SK-MEL-5 (cell line): ENCODE measurements at regions not wholly inside any gene's neighbourhood (a gene's known extent, or its start where the extent isn't known, plus 50 kb on each side); places are given as distances from the start of the nearest gene placed in this dataset.
A peak's percentile ranks its signal among the peaks of the same experiment; 100 is the strongest.

Experiments
- DNase-seq: peaks from one replicate; pipeline ENCODE4 v3.0.0-alpha.2; 2016; ENCODE audit warnings: low read depth, low spot score
- in situ Hi-C: cut with HindIII; loops from 2 replicates; pipeline ENCODE4 v1.10.0; 2016; ENCODE audit warnings: low sequenced_read_pairs, high pct_unique_total_duplicates, low pct_unique_long_range_greater_than_20kb

DNA sequence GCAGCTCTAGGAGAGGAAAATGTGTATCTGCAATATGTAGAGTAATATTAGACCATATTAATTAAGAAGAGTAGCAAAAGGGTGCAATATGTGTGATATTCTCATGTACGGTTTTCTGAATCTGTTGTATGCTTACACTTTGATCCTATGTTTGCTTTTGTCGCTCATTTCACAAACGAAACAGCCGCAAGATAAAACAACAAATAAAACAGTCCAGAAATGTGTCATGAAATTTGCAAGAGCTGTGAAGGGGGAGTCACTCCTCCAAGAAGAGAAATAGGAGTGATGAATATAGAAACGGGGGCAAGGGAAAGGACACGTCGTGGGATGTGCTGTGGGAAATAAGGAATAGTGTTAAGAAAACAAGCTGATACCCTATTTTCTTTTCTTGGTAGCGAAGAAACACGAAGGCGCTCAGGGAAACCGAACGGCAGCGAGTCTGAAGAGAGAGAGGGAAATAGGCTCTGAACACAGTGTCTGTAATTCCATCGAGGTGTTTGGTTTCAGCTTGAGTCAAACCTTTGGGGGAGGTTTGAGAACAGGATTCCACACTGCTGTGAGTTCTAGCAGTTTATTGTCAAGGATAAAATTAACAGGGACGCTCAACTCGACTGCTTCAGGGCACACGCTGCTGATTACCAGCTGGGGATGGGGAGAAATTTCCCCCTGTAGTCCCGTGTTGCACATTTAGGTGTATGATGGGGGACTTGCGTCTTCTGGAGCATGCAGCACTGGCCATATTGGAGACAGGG is 595.6 kb upstream of the TENM3 start:
- in situ Hi-C loops: no loop called here
- DNase-seq: no peak

DNA sequence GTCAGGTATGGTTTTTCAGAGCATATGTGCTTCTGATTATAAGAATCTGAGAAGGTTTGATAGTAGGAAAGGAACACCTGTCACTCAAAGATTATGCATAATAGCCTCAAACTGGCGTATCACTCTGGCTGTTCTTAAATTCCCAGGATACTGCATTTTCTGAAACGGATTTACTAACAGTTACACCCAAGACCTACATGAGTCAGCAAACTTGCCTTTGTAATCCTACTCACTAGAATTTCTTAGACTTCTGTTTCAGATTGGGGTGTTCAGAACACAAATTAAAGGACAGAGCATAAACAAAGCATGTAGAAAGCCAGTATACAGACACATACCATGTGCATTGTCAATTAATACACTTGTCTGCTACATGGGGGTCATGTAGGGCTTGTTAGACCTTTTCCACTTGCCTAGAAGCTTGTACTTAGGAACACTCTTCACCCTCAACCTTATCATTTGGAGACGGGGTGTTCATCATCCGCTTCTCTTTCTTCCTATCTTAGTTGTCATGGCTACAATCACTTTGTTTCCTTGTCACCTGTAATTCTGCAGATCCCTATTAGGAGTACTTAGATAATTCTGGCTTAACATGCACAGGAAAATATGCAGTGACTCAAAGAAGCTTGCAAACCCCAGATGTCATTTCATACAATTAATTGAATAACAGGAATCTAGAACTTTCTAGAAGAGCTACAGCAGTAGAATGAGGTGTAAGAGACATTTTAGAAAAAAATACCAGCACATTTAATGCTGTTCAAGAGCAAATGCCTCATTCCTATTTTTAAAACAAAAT is 593.0 kb upstream of the TENM3 start:
- DNase-seq: no peak
- in situ Hi-C loops: no loop called here

DNA sequence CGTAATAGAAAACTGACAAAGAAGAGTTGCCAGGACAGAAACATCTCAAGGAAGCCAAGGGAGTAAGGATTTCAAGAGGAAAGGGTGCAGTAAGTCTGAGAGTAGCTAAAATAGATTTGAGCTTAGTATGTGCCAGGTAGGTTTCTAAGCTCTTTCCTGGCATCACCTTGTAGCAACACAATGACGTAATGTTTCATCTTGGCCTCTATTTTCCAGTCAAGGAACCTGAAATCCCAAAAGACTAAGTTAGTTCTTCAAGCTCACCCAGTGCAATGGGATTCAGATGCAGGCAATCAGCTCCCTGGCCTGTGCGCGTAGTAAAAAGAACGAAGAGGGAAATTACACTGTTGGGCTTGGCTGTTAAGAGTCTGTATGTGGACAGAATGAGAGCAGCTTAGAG is 586.5 kb upstream of the TENM3 start:
- DNase-seq: no peak
- in situ Hi-C loops: no loop called here

DNA sequence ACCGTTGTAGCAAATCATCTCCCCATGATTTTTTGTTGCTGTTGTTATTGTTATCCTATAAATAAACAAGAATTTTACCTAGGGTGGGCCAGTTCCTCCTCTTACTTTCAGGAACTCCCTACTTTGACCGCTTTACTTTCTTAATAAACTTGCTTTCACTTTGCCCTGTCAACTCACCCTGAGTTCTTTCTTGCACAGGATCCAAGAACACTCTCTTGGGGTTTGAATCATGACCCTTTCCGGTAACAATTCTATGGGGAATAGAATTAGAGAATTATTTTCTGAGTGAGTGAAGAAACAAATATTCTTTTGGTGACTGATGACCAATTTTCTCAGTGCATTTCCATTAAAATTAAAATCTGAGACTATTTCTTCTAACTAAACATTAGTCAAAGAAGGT is 584.0 kb upstream of the TENM3 start:
- DNase-seq: no peak
- in situ Hi-C loops: no loop called here

DNA sequence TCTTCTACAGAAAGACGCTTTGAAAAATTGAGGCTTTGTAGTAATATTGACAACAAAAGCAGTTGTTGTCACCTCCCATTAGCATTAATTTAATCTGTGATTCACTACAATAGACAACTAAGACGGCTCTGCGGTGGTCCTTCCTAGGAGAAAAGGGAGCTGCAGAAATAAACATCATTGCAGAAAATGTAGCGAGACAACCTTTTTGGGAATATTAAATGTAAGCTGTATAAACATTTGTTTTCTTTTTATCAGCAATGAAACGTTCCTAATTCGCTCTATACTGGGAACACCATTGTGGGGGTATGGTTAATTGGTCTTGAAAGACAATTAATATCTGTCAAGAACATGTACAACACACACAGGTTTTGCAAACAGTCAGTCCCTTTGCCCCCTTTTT is 583.3 kb upstream of the TENM3 start:
- in situ Hi-C loops: no loop called here
- no peak for DNase-seq

DNA sequence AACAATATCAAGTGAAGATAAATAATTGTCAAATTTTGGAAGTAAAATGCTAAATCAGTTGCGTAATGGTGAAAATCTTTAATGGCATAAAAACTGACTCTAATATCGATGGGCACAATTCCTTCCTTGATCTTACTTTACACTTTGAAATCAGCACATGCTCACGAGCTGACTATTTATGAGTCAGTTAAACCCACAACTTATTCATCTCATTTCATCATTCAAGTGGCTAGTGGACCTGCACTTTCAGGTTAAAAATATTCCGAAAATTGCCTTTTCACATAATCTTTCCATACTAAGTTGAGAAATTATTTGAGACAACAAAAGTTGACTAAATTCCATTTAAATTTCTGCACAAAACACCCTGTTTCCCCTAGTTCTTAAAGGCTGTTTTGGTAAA is 582.1 kb upstream of the TENM3 start:
- DNase-seq: peak; percentile 58
- in situ Hi-C loops: no loop called here

DNA sequence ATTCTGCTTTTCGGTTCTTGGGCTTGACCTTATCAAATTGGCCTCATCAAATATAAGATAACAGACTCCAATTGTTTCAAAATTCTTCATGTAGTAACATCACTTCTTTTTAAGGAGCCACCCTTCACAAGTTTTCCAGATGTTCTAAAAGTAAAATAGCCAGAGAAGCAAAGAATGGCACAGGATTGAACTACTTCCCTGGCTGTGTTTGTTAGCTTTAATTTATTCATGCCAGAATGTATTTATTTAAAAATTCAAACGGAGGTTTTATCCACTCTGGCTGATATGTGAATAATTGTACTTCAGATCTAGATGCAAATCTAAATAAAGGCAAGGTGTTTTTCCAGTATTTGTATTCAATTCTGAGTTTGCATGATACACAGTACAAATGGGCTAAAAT is 581.3 kb upstream of the TENM3 start:
- DNase-seq: peak; percentile 31
- in situ Hi-C loops: no loop called here

DNA sequence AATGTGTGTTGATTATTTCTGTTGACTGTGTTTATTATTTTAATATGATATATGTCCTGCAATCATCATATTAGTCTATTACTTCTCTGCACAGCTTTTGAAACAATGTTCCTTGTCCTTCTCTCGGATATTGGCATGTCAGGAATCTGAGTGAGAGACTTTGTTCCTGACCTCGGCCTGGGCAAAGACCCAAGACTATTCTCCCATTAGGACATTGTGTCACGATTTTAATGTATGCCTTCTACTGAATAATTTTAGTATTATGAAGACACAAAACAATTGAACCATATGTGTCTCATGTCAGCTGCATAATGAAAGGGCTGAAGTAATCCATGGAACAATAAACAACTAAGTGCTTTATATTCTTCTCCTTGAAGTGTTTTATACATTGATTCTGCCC is 580.8 kb upstream of the TENM3 start:
- DNase-seq: peak; percentile 96
- in situ Hi-C loops: no loop called here

DNA sequence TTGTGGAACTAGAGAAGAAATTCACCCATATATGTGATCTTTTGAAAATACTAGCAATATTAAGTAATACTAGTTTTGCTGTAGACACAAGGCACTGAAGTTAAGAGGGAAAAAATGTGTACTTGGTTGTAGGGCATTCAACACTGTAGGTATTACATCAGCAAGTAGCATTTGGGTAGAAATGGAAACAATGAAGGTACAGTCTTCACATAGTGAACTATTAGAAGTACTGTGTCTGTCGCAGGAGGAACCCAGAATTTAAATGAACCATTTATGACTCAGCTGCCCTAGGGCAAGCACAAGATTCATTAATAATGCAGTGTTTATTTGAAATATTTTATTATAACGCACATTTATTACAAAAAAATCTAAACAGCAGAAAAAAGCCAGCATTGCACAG is 572.7 kb upstream of the TENM3 start:
- in situ Hi-C loops: no loop called here
- peak; percentile 96 for DNase-seq

DNA sequence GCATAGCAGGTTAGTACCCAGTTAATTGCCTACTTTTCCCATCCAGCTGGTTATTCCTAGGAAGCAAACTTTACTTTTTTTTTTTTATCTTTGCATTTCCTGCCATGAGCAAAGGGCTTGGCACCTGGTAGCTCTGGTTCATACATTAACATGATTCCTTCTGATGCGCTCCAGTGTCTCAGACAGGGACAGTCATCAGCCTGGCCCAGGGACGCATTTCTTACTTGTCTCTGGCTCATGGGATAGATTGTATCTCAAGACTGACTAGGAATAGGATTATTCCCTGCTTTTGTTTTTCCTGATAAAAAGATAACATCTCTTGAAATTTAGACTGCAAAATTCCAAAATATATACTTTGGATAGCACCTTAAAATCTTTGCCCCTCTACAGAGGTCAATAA is 571.5 kb upstream of the TENM3 start:
- in situ Hi-C loops: no loop called here
- DNase-seq: no peak

DNA sequence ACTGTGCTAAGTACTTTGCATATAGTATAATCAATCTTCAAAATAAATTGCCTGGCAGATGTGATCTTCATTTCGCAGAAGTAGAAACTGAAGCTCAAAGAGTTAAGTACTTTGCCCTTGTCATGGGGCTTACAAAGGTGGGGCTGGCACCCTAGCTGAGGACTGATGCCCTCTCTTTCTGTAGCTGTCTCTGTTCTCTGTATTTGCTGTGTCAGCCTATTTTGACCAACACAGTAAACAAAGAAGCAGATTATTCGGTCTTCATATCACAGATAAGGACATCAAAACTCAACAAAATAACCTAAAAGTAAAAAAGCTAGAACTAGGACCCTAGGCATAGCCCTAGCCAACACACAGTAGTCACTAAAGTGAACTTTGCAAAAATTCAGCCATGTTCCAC is 570.5 kb upstream of the TENM3 start:
- in situ Hi-C loops: no loop called here
- DNase-seq: peak; percentile 52

DNA sequence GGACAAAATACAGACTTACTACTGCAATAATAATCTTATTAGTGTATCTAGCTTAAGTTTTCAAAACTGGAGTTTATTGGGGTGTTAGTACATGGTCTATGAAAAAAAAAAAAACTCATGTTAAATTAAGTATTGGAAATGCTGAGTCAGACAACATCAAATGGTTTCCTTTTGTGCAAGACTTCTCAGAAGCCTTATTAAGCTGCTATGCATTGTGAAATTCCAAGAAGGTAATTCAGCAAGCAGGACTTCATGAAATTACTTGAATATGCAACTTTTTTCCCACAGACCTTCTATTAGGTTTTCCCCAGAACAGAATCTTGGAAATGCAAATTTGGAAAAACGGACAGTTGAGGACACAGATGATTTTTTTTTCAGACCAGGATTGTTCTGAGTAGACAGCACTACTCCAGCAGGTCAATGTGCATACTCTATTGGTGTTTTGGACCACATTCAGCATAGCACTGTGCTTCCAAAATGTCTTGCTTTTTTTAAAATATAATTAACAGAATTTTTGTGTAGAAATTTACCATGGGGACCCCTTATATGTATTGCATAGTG is 568.8 kb upstream of the TENM3 start:
- no peak for DNase-seq
- in situ Hi-C loops: no loop called here

DNA sequence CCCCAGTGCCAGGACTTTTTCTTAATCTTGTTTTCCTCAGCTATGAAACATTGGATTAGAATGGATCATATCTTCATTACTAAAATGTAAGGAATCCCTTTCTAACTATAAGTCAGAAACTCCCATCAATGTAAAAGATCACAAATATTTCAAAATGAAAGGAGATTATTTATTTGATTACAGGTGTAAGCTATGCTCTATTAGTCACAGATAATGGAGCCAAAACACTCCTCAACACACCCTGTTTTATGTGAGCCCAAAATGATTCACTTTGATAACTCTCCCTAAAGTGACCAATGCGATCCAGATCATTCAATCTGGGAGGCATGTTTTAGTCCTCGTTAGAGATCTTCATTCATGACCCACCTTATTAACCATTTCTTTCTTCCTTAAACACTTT is 566.7 kb upstream of the TENM3 start:
- no peak for DNase-seq
- in situ Hi-C loops: no loop called here

DNA sequence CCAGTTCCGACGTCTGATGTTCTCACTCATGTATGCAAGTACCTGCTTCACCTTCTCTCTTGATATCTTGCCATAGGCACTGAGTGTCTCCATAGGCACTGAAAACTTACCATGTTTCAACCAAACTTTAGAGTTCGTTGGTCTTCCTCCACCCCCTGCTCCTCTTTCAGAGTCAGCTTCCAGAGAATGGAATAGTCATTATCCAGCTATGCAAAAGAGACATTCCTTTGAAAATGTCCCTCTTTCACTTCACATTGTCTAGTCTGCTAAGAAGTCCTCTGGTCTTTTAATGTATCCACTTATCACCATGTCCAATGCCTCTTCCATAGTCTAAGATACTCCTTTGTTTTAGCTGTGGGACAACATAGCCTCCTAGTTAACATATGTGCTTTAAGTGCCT is 566.0 kb upstream of the TENM3 start:
- in situ Hi-C loops: no loop called here
- no peak for DNase-seq

DNA sequence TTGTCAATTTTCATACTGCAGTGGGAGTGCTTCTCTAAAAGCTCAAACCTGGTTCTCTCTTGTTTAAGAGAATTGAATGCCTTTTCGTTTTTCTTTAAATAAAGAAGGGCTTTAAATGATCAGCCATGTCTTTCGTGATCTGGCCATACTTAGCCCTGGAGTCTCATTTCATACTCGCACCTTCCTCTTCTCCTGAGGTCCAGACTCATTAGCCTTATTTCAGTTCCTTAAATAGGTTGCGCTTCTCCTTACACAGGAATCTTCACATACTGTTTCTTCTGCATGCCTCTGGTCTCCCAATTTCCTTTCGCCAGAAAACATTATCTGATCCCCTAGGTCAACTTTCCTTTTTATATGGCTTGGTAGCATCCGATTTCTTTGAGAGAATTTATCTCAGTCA is 565.6 kb upstream of the TENM3 start:
- no peak for DNase-seq
- in situ Hi-C loops: no loop called here

DNA sequence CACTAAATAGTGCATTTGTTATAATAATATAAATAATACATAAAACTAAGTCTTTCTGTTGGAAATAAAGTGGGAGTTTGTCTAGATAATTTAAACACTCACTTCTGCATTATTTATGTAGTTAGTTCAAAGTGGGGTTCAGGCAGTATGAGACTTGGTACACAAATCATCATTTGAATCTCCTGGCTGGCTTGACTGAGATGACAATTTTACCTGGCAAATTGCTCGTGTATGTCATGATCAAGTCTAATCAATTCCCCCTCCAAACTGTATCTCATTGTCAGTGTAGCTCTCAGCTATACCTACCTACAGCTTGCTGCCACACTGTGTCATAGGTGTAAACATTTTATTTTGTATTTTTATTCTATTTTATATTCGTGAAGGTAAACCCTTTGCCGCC is 563.4 kb upstream of the TENM3 start:
- DNase-seq: no peak
- in situ Hi-C loops: no loop called here

DNA sequence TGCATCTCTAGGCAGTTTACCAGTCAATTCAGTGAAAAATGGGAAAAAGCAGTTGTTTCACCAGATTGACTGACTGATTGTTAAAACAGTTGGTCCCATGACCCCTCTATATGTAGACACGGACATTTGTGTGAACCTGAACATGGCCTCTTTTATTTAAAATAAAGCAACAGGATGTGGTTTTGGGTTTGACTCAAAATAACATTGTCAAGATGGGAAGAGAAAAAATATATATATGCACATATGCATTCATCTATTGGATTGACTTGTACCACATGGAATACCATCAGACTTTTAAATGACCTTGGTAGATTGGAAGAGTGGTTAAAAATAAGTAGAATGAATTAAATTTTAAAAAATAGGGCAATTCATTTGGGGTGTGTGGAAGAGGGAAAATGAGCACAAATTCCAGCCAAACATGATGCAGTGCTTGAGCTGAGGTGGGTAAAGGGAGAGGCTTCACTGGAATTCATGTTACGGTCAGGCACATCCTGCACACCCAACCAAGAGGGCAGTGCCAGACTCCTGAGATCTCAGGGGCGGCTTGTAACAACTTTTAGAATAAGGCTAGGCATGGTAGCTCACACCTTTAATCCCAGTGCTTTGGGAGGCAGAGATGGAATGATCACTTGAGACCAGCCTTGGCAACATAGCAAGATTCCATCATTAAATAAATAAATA is 560.7 kb upstream of the TENM3 start:
- peak; percentile 50 for DNase-seq

DNA sequence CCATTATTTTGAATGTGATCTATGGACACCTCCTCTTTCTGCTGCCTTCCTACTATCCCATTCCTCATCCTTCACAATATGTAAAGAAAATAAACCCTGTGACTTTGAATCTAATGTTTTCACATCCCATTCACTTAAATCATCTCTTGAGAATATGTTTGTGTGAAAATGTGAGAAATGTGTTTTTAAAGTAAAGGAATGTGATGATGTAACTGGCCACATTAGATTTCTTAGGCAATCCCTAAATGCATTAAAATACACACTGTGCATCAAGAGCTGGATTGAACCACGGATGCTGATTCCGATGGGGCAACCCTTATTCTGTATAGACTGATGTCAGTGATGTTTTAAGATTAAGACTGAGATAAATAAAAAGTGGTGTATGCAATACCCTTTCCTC is 558.9 kb upstream of the TENM3 start:
- in situ Hi-C loops: no loop called here
- no peak for DNase-seq

More for the DNA sequence above, 560.7 kb upstream of the TENM3 start:
- in situ Hi-C loops: no loop called here
